Transverse colon (tissue), 4 donors: ENCODE measurements at regions not wholly inside any gene's neighbourhood (a gene's known extent, or its start where the extent isn't known, plus 50 kb on each side); places are given as distances from the start of the nearest gene placed in this dataset.

Experiments
- DNase-seq: peaks from one replicate; pipeline ENCODE4 v3.0.0-alpha.2; 2019
- H3K27ac ChIP-seq, 4 donors: fragments of 200-600 bp; sonication (generic); 2 replicates each; pipeline ENCODE4 v1.5.1; 2016 to 2018; ENCODE audit warnings: inconsistent platforms in 4 of 4
- H3K27me3 ChIP-seq: fragments of 200-600 bp; sonication (generic); 2 replicates; pipeline ENCODE4 v1.5.1; 2017; ENCODE audit warnings: inconsistent platforms
- H3K36me3 ChIP-seq, 4 donors: fragments of 200-600 bp; sonication (generic); 2 replicates each; pipeline ENCODE4 v1.5.1; 2017 to 2019; ENCODE audit warnings: inconsistent platforms in 4 of 4
- H3K4me1 ChIP-seq, 4 donors: fragments of 200-600 bp; sonication (generic); 2 replicates each; pipeline ENCODE4 v1.5.1; 2017 to 2020; ENCODE audit warnings: inconsistent platforms in 4 of 4
- H3K4me3 ChIP-seq, 4 donors: fragments of 200-600 bp; sonication (generic); 1 replicate in 1 of 4; 2 replicates in 3 of 4; pipeline versions ENCODE4 v1.5.1 to v1.6.1; 2017 to 2019; ENCODE audit warnings: inconsistent platforms in 4 of 4
- H3K9me3 ChIP-seq, 2 donors: fragments of 200-600 bp; sonication (generic); 2 replicates each; pipeline ENCODE4 v1.5.1; 2017 to 2019; ENCODE audit warnings: inconsistent platforms in 2 of 2
- EP300 ChIP-seq: sonication (generic); formaldehyde crosslinking; IDR thresholded peaks from one replicate; pipeline ENCODE4 v1.6.1; 2017; ENCODE audit warnings: antibody characterized with exemption, low read depth
- POLR2A ChIP-seq: fragments of 450-650 bp; IDR thresholded peaks from one replicate; pipeline ENCODE4 v1.6.1; 2016; ENCODE audit warnings: antibody characterized with exemption, mild to moderate bottlenecking, moderate library complexity
- POLR2AphosphoS5 ChIP-seq, 3 donors: sonication (generic); formaldehyde crosslinking; IDR thresholded peaks; one replicate each; pipeline ENCODE4 v1.6.1; 2016; ENCODE audit warnings: antibody characterized with exemption in 3 of 3
- WGBS, 2 donors: methylation state at CpG; one replicate each; pipeline ENCODE4 v1.1.5; 2018; ENCODE audit warnings: low coverage in 1 of 2; 5-methylcytosine and 5-hydroxymethylcytosine counted together
- in situ Hi-C, 4 donors: fragments of 200-750 bp; cut with MboI; loops; one replicate each; pipeline versions ENCODE4 v1.15.0 to v1.15.1; 2017; ENCODE audit warnings: low sequenced_read_pairs in 3 of 4, low pct_ligation_motif_present in 1 of 4, low pct_unique_long_range_greater_than_20kb in 1 of 4
- intact Hi-C: fragments of 100-400 bp; cut with DNase I; formaldehyde crosslinking; loops from one replicate; pipeline ENCODE4 v1.15.1; 2023; ENCODE audit warnings: low total_unique reads
- TF ChIP-seq, protein P1 (sequence below), 5 experiments: fragments of 200-600 bp in 3 of 5; fragments of 450-650 bp in 2 of 5; sonication (generic) in 3 of 5; IDR thresholded peaks; 1 replicate in 2 of 5; 2 replicates in 3 of 5; pipeline ENCODE4 v1.5.1; 2016 to 2017; ENCODE audit warnings: antibody characterized with exemption in 5 of 5, inconsistent platforms in 3 of 5, mild to moderate bottlenecking in 2 of 5, moderate library complexity in 1 of 5

DNA sequence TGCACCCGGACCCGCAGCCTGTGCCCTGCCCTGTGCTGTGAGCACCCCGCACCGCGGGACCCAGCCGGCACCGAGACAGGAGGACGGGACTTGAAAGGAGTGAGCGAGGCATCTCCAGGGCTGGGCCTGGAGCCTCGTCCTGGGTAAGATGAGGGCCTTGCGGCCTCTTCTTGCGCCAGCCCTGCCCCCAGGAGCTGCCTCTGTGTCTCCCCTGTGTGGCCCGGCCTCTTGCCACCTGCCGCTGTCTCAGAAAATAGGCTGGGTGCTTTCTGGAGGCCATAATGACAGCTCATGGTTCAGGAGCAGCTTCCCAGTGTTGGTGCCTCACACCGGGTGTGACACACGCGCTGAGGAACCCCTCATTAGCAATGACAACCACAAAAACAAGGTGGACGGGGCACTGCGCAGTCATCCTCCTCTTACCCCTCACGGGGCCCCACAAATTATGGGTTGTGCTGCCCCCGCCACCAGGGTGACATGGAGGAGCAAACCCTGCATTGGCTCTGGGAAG, 161.5 kb upstream of the C1orf174 start:
- no peak overlapping the region for H3K4me3 ChIP-seq
- no peak for TF ChIP-seq EP300
- no peak for TF ChIP-seq POLR2A
- no peak for TF ChIP-seq POLR2AphosphoS5 (IDR thresholded peaks at IDR 0.05)
- TF ChIP-seq, protein P1, sequence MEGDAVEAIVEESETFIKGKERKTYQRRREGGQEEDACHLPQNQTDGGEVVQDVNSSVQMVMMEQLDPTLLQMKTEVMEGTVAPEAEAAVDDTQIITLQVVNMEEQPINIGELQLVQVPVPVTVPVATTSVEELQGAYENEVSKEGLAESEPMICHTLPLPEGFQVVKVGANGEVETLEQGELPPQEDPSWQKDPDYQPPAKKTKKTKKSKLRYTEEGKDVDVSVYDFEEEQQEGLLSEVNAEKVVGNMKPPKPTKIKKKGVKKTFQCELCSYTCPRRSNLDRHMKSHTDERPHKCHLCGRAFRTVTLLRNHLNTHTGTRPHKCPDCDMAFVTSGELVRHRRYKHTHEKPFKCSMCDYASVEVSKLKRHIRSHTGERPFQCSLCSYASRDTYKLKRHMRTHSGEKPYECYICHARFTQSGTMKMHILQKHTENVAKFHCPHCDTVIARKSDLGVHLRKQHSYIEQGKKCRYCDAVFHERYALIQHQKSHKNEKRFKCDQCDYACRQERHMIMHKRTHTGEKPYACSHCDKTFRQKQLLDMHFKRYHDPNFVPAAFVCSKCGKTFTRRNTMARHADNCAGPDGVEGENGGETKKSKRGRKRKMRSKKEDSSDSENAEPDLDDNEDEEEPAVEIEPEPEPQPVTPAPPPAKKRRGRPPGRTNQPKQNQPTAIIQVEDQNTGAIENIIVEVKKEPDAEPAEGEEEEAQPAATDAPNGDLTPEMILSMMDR (IDR thresholded peaks at IDR 0.05) = no peak
- DNase-seq = no peak
- no peaks in the 10 kb centered on the region for H3K9me3 ChIP-seq
- WGBS, 2 donors = 81% methylated on average over 21 of the region's 21 CpGs; no CpG with 5 or more reads in 1 of the 2 donors
- H3K36me3 ChIP-seq = no peaks in the 10 kb centered on the region
- intact Hi-C loops (no loop called here), in situ Hi-C loops (no loop called here)
- no peaks in the 10 kb centered on the region for H3K4me1 ChIP-seq
- no peak overlapping the region for H3K27ac ChIP-seq
- H3K27me3 ChIP-seq = no peaks in the 10 kb centered on the region

DNA sequence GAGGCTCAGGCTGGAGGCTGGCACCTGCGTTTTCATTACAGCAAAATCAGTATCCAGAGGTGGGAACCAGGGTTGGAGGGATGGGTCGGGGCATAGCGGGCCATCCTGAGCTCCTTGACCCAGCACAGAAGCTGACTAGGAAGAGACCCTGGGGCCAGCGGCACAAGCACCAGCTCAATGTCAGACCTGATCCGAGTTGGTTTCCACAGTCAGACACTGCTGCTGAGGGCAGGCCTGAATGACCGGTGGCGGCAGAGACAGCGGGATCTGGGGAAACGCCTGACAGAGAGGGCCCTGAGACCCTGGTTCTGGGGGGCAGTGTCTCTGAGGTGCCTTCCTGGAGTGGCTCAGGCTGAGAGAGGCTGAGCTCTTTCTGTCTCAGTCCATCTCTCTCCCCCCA, 162.0 kb upstream of the C1orf174 start:
- in situ Hi-C loops = no loop called here
- no peaks in the 10 kb centered on the region for H3K27me3 ChIP-seq
- 81% methylated on average over 9 of the region's 9 CpGs; no CpG with 5 or more reads in 1 of the 2 donors for WGBS, 2 donors
- no peak for DNase-seq
- no peak overlapping the region for H3K4me3 ChIP-seq
- TF ChIP-seq, protein P1 (IDR thresholded peaks at IDR 0.05) = no peak
- TF ChIP-seq POLR2A = no peak
- no peak for TF ChIP-seq POLR2AphosphoS5 (IDR thresholded peaks at IDR 0.05)
- TF ChIP-seq EP300 = no peak
- no peaks in the 10 kb centered on the region for H3K36me3 ChIP-seq
- H3K27ac ChIP-seq = no peak overlapping the region
- no peaks in the 10 kb centered on the region for H3K9me3 ChIP-seq
- no peaks in the 10 kb centered on the region for H3K4me1 ChIP-seq
- intact Hi-C loops = no loop called here

DNA sequence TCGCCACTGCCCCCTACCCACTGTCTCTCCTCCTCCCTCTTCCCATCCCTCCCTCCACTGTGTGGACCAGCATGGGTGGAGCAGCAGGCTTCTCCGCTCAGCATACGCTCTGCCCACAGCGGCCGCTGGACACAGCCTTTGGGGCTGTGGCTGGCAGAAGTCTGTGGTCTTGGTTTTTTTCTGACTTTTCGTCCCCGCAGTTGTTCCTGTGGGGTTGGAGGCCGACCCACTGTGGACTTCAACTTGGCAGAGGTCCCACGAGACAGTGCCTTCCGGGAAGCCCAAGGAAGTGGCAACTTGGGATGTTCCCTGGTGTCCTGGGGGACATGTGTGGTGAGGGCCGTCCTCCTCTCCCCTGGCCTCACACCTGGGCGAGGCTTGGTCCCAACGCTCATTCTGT, 162.5 kb upstream of the C1orf174 start:
- Histone ChIP-seq H3K27me3 (no peaks in the 10 kb centered on the region), H3K27ac (no peak overlapping the region), H3K9me3 (no peaks in the 10 kb centered on the region), H3K4me1 (no peaks in the 10 kb centered on the region), H3K36me3 (no peaks in the 10 kb centered on the region), H3K4me3 (no peak overlapping the region)
- WGBS, 2 donors = 62 to 77% methylated on average over 3 to 13 of the region's 13 CpGs
- intact Hi-C loops (no loop called here), in situ Hi-C loops (no loop called here)
- no peak for DNase-seq
- TF ChIP-seq, protein P1 (IDR thresholded peaks at IDR 0.05) = no peak
- TF ChIP-seq POLR2AphosphoS5 (IDR thresholded peaks at IDR 0.05) (no peak), EP300 (no peak), POLR2A (no peak)

DNA sequence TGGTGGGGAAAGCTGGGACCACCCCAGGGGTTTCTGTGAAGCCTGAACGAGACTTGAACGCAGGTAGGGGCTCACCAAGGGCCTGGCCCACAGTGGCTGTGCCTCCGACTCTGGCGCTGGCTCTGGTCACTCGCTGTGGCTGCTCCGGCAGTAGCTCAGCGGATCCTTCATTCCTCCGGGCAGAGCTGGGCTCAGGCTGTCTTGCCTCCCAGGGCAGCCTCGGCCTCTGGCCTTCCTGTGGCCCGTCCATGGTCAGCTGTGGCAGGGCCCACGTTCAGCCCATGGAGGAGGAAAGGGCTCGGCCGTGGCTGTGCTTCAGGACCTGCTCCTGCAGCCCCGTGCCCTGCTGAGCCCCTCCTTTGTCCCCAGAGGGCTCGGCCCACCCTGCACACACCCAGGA, 162.9 kb upstream of the C1orf174 start:
- no peaks in the 10 kb centered on the region for H3K36me3 ChIP-seq
- in situ Hi-C loops = no loop called here
- no peaks in the 10 kb centered on the region for H3K27me3 ChIP-seq

More for the DNA sequence above, 162.9 kb upstream of the C1orf174 start:
- DNase-seq = no peak
- Histone ChIP-seq H3K4me3 (no peak overlapping the region), H3K4me1 (no peaks in the 10 kb centered on the region), H3K9me3 (no peaks in the 10 kb centered on the region), H3K27ac (no peak overlapping the region)
- intact Hi-C loops = no loop called here
- WGBS, 2 donors = no CpG with 5 or more reads among the region's 15 CpGs
- TF ChIP-seq EP300 = no peak
- TF ChIP-seq, protein P1 (IDR thresholded peaks at IDR 0.05) = no peak
- TF ChIP-seq POLR2AphosphoS5 (IDR thresholded peaks at IDR 0.05) = no peak
- TF ChIP-seq POLR2A = no peak
